Breast epithelium (tissue), 4 donors: ENCODE measurements at regions not wholly inside any gene's neighbourhood (a gene's known extent, or its start where the extent isn't known, plus 50 kb on each side); places are given as distances from the start of the nearest gene placed in this dataset.

Experiments
- DNase-seq, 2 donors: peaks; one replicate each; pipeline ENCODE4 v3.0.0-alpha.2; 2019; ENCODE audit warnings: low spot score in 2 of 2
- H3K27ac ChIP-seq, 2 donors: fragments of 200-600 bp; sonication (generic) in 1 of 2; one replicate each; pipeline ENCODE4 v1.5.1; 2016 to 2019; ENCODE audit warnings: mild to moderate bottlenecking in 1 of 2
- H3K27me3 ChIP-seq, 2 donors: fragments of 200-600 bp; sonication (generic) in 1 of 2; one replicate each; pipeline versions ENCODE4 v1.5.1 to v1.6.0; 2017 to 2019; ENCODE audit warnings: control low read depth in 1 of 2, mild to moderate bottlenecking in 1 of 2
- H3K36me3 ChIP-seq: fragments of 200-600 bp; one replicate; pipeline ENCODE4 v1.5.1; 2019
- H3K4me1 ChIP-seq, 2 donors: fragments of 200-600 bp; sonication (generic); one replicate each; pipeline ENCODE4 v1.5.1; 2016 to 2019; ENCODE audit warnings: control low read depth in 1 of 2
- H3K4me3 ChIP-seq, 3 donors: fragments of 200-600 bp; sonication (generic); 1 replicate in 2 of 3; 2 replicates in 1 of 3; pipeline ENCODE4 v1.5.1; 2016 to 2019; ENCODE audit warnings: mild to moderate bottlenecking in 3 of 3, moderate library complexity in 2 of 3
- H3K9me3 ChIP-seq, 2 donors: fragments of 200-600 bp; sonication (generic) in 1 of 2; one replicate each; pipeline ENCODE4 v1.5.1; 2016 to 2019; ENCODE audit warnings: control low read depth in 1 of 2
- CTCF ChIP-seq, 3 donors: fragments of 450-650 bp; IDR thresholded peaks; one replicate each; pipeline ENCODE4 v1.5.1; 2016 to 2017; ENCODE audit warnings: antibody characterized with exemption in 3 of 3, mild to moderate bottlenecking in 3 of 3, moderate library complexity in 3 of 3
- POLR2A ChIP-seq: fragments of 450-650 bp; IDR thresholded peaks from one replicate; pipeline ENCODE4 v1.6.1; 2016; ENCODE audit warnings: antibody characterized with exemption, mild to moderate bottlenecking, moderate library complexity
- POLR2AphosphoS5 ChIP-seq, 3 donors: sonication (generic); formaldehyde crosslinking; IDR thresholded peaks; one replicate each; pipeline ENCODE4 v1.6.1; 2017; ENCODE audit warnings: antibody characterized with exemption in 3 of 3
- intact Hi-C: fragments of 100-400 bp; cut with DNase I; formaldehyde crosslinking; loops from one replicate; pipeline ENCODE4 v1.15.1; 2023; ENCODE audit warnings: low total_unique reads

GRCh38 chr13:34428911-34429310, 513.2 kb upstream of the NBEA start:
- Histone ChIP-seq H3K4me1 (no peaks in the 10 kb centered on the region), H3K9me3 (no peaks in the 10 kb centered on the region), H3K27ac (no peak overlapping the region), H3K4me3 (no peak overlapping the region), H3K27me3 (no peaks in the 10 kb centered on the region), H3K36me3 (no peaks in the 10 kb centered on the region)
- no peak for DNase-seq
- TF ChIP-seq POLR2A: no peak
- no peak for TF ChIP-seq POLR2AphosphoS5 (IDR thresholded peaks at IDR 0.05)
- no peak for TF ChIP-seq CTCF (IDR thresholded peaks at IDR 0.05)
- intact Hi-C loops: no loop called here

- Histone ChIP-seq H3K4me1 (no peaks in the 10 kb centered on the region), H3K36me3 (no peaks in the 10 kb centered on the region), H3K27me3 (no peaks in the 10 kb centered on the region), H3K9me3 (no peaks in the 10 kb centered on the region), H3K27ac (no peak overlapping the region), H3K4me3 (no peak overlapping the region)
- DNase-seq: no peak
- intact Hi-C loops: no loop called here
- no peak for TF ChIP-seq POLR2AphosphoS5 (IDR thresholded peaks at IDR 0.05)
- TF ChIP-seq CTCF (IDR thresholded peaks at IDR 0.05): no peak
- TF ChIP-seq POLR2A: no peak
These were observed 511.8 kb upstream of the NBEA start for GRCh38 chr13:34430294-34430693.

GRCh38 chr13:34431827-34432581, 510.1 kb upstream of the NBEA start:
- Histone ChIP-seq H3K4me1 (no peaks in the 10 kb centered on the region), H3K9me3 (no peaks in the 10 kb centered on the region), H3K4me3 (no peak overlapping the region)

GRCh38 chr13:34435338-34435737, 506.7 kb upstream of the NBEA start:
- H3K4me1 ChIP-seq: no peaks in the 10 kb centered on the region
- no peaks in the 10 kb centered on the region for H3K27me3 ChIP-seq
- no peaks in the 10 kb centered on the region for H3K36me3 ChIP-seq
- H3K9me3 ChIP-seq: no peaks in the 10 kb centered on the region
- H3K4me3 ChIP-seq: no peak overlapping the region
- DNase-seq: no peak
- intact Hi-C loops: no loop called here
- H3K27ac ChIP-seq: no peak overlapping the region
- TF ChIP-seq POLR2AphosphoS5 (IDR thresholded peaks at IDR 0.05): no peak
- TF ChIP-seq POLR2A: no peak
- TF ChIP-seq CTCF (IDR thresholded peaks at IDR 0.05): no peak

More at GRCh38 chr13:34431827-34432581, 510.1 kb upstream of the NBEA start:
- no peaks in the 10 kb centered on the region for H3K27me3 ChIP-seq
- DNase-seq: no peak
- TF ChIP-seq CTCF (IDR thresholded peaks at IDR 0.05) (no peak), POLR2AphosphoS5 (IDR thresholded peaks at IDR 0.05) (no peak), POLR2A (no peak)
- intact Hi-C loops: no loop called here
- no peak overlapping the region for H3K27ac ChIP-seq
- no peaks in the 10 kb centered on the region for H3K36me3 ChIP-seq

- TF ChIP-seq CTCF (IDR thresholded peaks at IDR 0.05): no peak
- no peak for TF ChIP-seq POLR2AphosphoS5 (IDR thresholded peaks at IDR 0.05)
- TF ChIP-seq POLR2A: no peak
- intact Hi-C loops: no loop called here
- Histone ChIP-seq H3K36me3 (no peaks in the 10 kb centered on the region), H3K4me3 (no peak overlapping the region), H3K4me1 (no peaks in the 10 kb centered on the region), H3K9me3 (no peaks in the 10 kb centered on the region), H3K27me3 (no peaks in the 10 kb centered on the region), H3K27ac (no peak overlapping the region)
- no peak for DNase-seq
These were observed 504.2 kb upstream of the NBEA start for GRCh38 chr13:34437873-34438272.
